Body of pancreas (tissue), 4 donors: ENCODE measurements at regions not wholly inside any gene's neighbourhood (a gene's known extent, or its start where the extent isn't known, plus 50 kb on each side); places are given as distances from the start of the nearest gene placed in this dataset.

Experiments
- ATAC-seq: fragments of 150-250 bp; one replicate; pipeline ENCODE4 v1.9.1; 2016
- DNase-seq, 4 donors: peaks; one replicate each; pipeline ENCODE4 v3.0.0-alpha.2; 2019
- H3K27ac ChIP-seq, 4 donors: fragments of 200-600 bp; sonication (generic); 1 replicate in 3 of 4; 2 replicates in 1 of 4; pipeline versions ENCODE4 v1.5.1 to v1.6.1; 2016 to 2019; ENCODE audit warnings: mild to moderate bottlenecking in 1 of 4, mixed read lengths in 1 of 4, moderate library complexity in 1 of 4
- H3K27me3 ChIP-seq, 2 donors: fragments of 200-600 bp; sonication (generic); one replicate each; pipeline ENCODE4 v1.6.0; 2016; ENCODE audit warnings: mild to moderate bottlenecking in 1 of 2
- H3K36me3 ChIP-seq, 2 donors: fragments of 200-600 bp; sonication (generic); replicated peaks in 1 of 2; 2 replicates each; pipeline ENCODE4 v1.5.1; 2016; ENCODE audit warnings: low read depth in 2 of 2; ENCODE audit not compliant: insufficient read depth in 1 of 2
- H3K4me1 ChIP-seq: fragments of 200-600 bp; sonication (generic); one replicate; pipeline ENCODE4 v1.6.0; 2016
- H3K4me3 ChIP-seq, 2 donors: fragments of 200-600 bp; sonication (generic); 1 replicate in 1 of 2; 2 replicates in 1 of 2; pipeline ENCODE4 v1.5.1; 2016 to 2019
- H3K9me3 ChIP-seq, 3 donors: fragments of 200-600 bp; sonication (generic); 1 replicate in 2 of 3; 2 replicates in 1 of 3; pipeline ENCODE4 v1.5.1; 2016
- CTCF ChIP-seq, 7 experiments: fragments of 450-650 bp in 4 of 7; fragments of 200-600 bp in 3 of 7; sonication (generic) in 3 of 7; IDR thresholded peaks; one replicate each; pipeline ENCODE4 v1.5.1; 2016 to 2019; ENCODE audit warnings: antibody characterized with exemption in 7 of 7
- POLR2A ChIP-seq, 3 donors: fragments of 450-650 bp; IDR thresholded peaks; one replicate each; pipeline ENCODE4 v1.6.1; 2016; ENCODE audit warnings: antibody characterized with exemption in 3 of 3, mild to moderate bottlenecking in 2 of 3
- WGBS, 2 donors: methylation state at CpG; one replicate each; pipeline ENCODE4 v1.1.5; 2017; 5-methylcytosine and 5-hydroxymethylcytosine counted together
- intact Hi-C: fragments of 100-400 bp; cut with DNase I; formaldehyde crosslinking; loops from one replicate; pipeline ENCODE4 v1.15.1; 2023

GRCh38 chr20:61053889-61054288, 198.2 kb upstream of the CDH4 start:
- H3K36me3 ChIP-seq: no peaks in the 10 kb centered on the region
- ATAC-seq (peak; percentile 57), DNase-seq (no peak)
- H3K4me1 ChIP-seq: peaks cover 14% of the 10 kb centered on the region
- H3K27me3 ChIP-seq: no peaks in the 10 kb centered on the region
- TF ChIP-seq CTCF (IDR thresholded peaks at IDR 0.05) (no peak), POLR2A (IDR thresholded peaks at IDR 0.05) (no peak)
- no peak overlapping the region for H3K4me3 ChIP-seq
- intact Hi-C loops: no loop called here
- no peaks in the 10 kb centered on the region for H3K9me3 ChIP-seq
- peak overlapping the region; percentile 25 to 63 (median 38) for H3K27ac ChIP-seq
- 16 to 26% methylated on average over 5 to 7 of the region's 7 CpGs for whole genome bisulfite sequencing, 2 donors

GRCh38 chr20:61054411-61054810, 197.7 kb upstream of the CDH4 start:
- no peak overlapping the region for H3K4me3 ChIP-seq
- DNase-seq (no peak), ATAC-seq (no peak)
- TF ChIP-seq POLR2A (IDR thresholded peaks at IDR 0.05) (no peak), CTCF (IDR thresholded peaks at IDR 0.05) (no peak)
- no peaks in the 10 kb centered on the region for H3K27me3 ChIP-seq
- intact Hi-C loops: no loop called here
- H3K27ac ChIP-seq: peak overlapping the region in 3 of 4 donors; percentile 25 to 63 (median 46)
- H3K36me3 ChIP-seq: no peaks in the 10 kb centered on the region
- H3K9me3 ChIP-seq: no peaks in the 10 kb centered on the region
- peaks cover 14% of the 10 kb centered on the region for H3K4me1 ChIP-seq
- 63 to 65% methylated on average over 8 to 9 of the region's 9 CpGs for WGBS, 2 donors

GRCh38 chr20:61055180-61056010, 196.7 kb upstream of the CDH4 start:
- WGBS, 2 donors: 62 to 68% methylated on average over 14 of the region's 14 CpGs
- peak in 1 of 4 donors; percentile 10 for DNase-seq

GRCh38 chr20:61056116-61056515, 195.9 kb upstream of the CDH4 start:
- ATAC-seq (no peak), DNase-seq (no peak)
- 58 to 64% methylated on average over 9 to 10 of the region's 10 CpGs for WGBS, 2 donors
- Histone ChIP-seq H3K4me1 (peaks cover 14% of the 10 kb centered on the region), H3K27me3 (no peaks in the 10 kb centered on the region), H3K27ac (no peak overlapping the region), H3K36me3 (no peaks in the 10 kb centered on the region), H3K4me3 (no peak overlapping the region), H3K9me3 (peaks cover 0 to under 1% (median 0%) of the 10 kb centered on the region in 3 donors)
- intact Hi-C loops: no loop called here
- no peak for TF ChIP-seq POLR2A (IDR thresholded peaks at IDR 0.05)
- no peak for TF ChIP-seq CTCF (IDR thresholded peaks at IDR 0.05)

More at GRCh38 chr20:61055180-61056010, 196.7 kb upstream of the CDH4 start:
- H3K4me1 ChIP-seq: peaks cover 14% of the 10 kb centered on the region
- intact Hi-C loops: no loop called here
- no peaks in the 10 kb centered on the region for H3K27me3 ChIP-seq
- ATAC-seq: no peak
- H3K9me3 ChIP-seq: no peaks in the 10 kb centered on the region
- H3K27ac ChIP-seq: no peak overlapping the region
- H3K4me3 ChIP-seq: no peak overlapping the region
- no peaks in the 10 kb centered on the region for H3K36me3 ChIP-seq
- no peak for TF ChIP-seq CTCF (IDR thresholded peaks at IDR 0.05)
- no peak for TF ChIP-seq POLR2A (IDR thresholded peaks at IDR 0.05)
